GM12873 (cell line): ENCODE measurements at regions not wholly inside any gene's neighbourhood (a gene's known extent, or its start where the extent isn't known, plus 50 kb on each side); places are given as distances from the start of the nearest gene placed in this dataset.

ENCODE experiments used
- TF ChIP-seq, protein P1 (sequence below): IDR thresholded peaks from 2 replicates; pipeline ENCODE4 v1.5.1; 2012; ENCODE audit warnings: low read depth, mild to moderate bottlenecking, moderate library complexity, low read length, control low read depth; ENCODE audit not compliant: insufficient read depth; ENCODE audit errors: missing control alignments

DNA sequence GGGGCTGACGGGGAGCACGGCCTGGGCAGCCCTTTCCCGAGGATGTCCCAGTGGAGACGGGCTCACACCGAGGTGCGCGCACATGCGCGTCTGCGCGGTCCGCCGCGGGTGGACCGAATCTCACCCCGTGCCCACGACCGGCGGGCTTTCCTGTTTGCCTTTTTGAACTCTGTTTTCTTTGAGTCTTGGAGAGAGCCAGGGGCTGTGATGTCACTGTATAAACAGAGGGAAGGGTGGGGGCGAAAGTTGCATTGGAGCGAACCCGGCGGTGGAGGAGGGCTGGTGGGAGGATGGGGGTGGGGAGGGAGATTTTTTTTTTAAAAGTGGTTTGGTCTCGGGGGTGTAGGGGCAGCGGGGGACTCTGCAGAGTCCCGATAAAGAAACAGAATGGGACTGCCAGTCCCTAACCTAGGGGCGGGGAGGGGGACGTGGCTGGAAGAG lies 141.2 kb upstream of the CTAGE1 start:
- TF ChIP-seq, protein P1, sequence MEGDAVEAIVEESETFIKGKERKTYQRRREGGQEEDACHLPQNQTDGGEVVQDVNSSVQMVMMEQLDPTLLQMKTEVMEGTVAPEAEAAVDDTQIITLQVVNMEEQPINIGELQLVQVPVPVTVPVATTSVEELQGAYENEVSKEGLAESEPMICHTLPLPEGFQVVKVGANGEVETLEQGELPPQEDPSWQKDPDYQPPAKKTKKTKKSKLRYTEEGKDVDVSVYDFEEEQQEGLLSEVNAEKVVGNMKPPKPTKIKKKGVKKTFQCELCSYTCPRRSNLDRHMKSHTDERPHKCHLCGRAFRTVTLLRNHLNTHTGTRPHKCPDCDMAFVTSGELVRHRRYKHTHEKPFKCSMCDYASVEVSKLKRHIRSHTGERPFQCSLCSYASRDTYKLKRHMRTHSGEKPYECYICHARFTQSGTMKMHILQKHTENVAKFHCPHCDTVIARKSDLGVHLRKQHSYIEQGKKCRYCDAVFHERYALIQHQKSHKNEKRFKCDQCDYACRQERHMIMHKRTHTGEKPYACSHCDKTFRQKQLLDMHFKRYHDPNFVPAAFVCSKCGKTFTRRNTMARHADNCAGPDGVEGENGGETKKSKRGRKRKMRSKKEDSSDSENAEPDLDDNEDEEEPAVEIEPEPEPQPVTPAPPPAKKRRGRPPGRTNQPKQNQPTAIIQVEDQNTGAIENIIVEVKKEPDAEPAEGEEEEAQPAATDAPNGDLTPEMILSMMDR, result no peak

DNA sequence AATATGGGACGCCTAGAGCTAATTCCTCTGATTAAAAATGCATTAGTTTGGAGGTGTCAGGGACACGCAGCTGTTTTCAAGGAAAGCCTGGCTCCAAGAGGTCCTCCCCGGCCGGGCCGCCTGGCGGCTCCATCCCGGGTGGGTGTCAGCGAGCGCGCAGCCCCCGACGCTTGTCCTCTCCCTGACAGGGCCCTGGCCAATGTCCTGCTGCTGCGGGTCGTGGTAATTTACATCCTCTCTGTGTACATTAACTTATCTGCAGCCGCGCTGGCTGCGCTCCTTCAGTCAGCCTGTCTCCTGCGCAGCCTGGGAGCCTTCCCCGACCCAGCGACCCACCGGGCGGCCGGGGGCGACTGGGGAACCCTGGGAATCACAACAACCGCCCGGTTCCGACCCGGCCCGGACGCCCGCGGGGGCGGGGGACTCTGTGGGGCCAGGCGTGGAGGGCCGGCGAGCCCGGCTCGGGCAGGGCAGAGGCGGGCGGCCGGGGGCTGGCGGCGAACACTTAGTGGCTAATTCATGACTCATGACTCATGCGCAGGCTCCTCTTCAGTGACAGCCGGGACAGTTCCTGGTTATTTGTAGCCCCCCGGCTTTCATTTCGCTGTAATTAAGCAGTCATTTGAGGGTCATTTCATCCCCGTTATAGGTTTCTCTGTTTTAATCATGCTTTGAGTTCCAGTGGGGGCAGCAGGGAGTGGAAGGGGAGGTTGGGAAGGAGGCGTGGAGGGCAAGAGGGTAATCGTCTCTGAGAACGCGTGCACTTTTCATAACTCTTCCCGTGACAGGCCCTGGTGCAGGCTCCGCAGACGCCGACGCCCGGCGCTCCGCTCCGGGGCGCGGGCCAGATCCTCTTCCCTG lies 141.9 kb upstream of the CTAGE1 start:
- TF ChIP-seq, protein P1, result no peak

DNA sequence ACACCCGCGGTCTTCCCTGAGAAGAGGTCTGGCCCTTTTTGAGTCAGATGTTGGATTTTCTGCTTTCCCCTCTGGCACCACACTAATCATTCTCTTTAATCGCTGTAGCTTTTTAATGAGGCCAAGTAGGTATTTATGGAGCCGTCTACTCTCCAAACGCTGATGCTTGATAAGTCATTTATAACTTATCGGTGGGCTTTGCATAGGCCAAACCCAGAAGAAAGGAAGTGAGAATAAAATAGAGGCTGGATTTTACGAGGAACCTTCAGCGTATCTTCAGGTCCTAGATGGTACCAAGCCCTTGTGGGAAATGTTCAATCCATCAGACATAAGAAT lies 142.5 kb upstream of the CTAGE1 start:
- TF ChIP-seq, protein P1, result no peak

DNA sequence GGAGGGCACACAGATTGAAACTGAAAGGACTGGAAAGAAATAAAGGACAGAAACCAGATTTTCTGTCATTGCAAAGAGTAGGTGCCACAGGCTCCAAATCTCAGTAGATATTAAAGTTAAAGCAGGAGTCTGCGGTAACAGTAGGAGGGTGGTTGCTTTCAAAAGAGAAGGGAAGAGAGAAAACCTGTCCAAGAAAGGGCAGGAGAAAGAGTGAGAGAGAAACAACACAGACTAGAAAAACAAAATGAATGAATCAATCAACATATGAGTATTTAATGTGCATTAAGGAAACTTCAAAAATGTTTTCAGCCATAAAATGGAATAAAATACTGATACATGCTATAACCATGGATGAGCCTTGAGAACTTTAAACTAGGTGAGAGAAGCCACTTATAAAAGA lies 143.1 kb upstream of the CTAGE1 start:
- TF ChIP-seq, protein P1, result no peak

DNA sequence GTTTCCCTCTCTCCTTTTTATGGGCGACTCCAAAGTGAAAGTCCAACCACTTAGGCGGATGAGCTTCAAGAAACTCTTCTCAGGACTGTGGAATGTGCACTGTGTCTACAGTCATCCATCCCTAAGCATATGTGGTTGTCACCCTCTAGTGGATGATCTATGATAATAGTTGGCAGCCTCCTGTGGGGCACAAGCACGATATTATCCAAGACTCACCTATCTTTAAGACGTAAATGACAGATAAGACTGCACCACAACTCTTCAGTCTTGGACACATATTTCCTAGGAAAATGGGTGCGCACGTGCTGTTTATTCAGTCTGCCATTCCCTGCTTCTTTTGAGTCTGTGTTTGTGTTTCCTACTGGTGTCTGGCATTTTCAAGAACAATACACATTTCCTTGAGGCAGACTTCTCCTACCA lies 145.5 kb upstream of the CTAGE1 start:
- TF ChIP-seq, protein P1, result peak; percentile 70

DNA sequence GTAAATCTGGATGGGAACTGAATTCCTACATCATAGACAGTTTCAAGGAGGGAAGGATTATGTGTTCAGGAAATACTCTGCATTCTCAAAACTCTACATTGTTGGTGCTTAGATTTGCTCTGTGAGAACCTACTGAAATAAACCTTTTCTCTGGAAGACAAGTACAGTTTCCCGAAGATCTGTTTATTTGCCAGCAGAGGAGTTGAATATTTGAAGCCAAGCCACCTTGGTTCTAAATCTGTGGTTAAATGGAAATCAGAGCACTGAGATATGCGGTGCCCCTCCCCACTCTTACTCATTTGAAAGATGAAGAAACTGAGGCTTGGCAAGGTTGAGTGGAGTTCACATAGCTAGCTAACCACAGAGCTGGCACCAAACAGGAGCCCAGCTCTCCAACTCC lies 146.3 kb upstream of the CTAGE1 start:
- TF ChIP-seq, protein P1, result no peak

DNA sequence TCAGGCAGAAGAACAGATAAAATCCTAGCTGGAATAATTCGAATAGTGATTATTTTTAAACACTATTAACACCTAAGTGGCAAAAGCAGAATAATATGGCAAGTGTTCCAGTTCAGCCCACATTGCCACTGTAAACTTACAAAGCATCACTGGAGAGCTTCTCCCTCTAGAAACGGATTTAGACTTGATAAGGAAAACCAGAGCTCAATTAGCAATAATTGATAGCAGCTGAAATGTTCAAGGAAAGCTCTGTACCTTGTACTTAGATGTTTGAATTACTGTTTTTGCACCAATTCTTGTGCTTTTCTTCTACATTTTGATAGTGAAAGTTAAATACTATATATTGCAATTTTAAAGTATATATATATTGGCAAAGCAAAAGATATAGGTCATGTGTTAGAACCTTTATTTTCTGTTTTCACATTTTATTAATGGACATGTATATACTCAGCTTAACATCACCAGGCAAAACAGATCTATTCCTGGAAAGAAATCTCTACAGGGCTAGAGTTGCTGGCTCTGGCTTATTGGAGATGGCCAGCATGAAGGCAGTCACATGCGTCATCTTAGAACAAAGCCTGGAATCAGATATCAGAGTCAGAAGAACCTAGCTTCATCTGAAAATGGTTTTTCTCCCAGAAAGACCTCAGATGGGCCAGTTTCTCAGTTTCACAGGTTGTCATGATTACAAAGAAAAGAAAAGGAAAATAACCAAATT lies 149.1 kb upstream of the CTAGE1 start:
- TF ChIP-seq, protein P1, result no peak
